AML-193 (cell line): ENCODE measurements at regions not wholly inside any gene's neighbourhood (a gene's known extent, or its start where the extent isn't known, plus 50 kb on each side); places are given as distances from the start of the nearest gene placed in this dataset.
"Not testable (repeated sequence)": the region's sequence is repeated elsewhere in the genome, so short reads cannot be mapped to it uniquely, and the experiment has no call there.

ENCODE experiments used
- DNase-seq, 2 experiments: peaks; one replicate each; lab custom pipeline; 2025; lab: John Stamatoyannopoulos, UW

GRCh38 chr13:33340631-33341030 lies 55.1 kb upstream of the STARD13 start:
- DNase-seq: peak; percentile 86 to 89

DNA sequence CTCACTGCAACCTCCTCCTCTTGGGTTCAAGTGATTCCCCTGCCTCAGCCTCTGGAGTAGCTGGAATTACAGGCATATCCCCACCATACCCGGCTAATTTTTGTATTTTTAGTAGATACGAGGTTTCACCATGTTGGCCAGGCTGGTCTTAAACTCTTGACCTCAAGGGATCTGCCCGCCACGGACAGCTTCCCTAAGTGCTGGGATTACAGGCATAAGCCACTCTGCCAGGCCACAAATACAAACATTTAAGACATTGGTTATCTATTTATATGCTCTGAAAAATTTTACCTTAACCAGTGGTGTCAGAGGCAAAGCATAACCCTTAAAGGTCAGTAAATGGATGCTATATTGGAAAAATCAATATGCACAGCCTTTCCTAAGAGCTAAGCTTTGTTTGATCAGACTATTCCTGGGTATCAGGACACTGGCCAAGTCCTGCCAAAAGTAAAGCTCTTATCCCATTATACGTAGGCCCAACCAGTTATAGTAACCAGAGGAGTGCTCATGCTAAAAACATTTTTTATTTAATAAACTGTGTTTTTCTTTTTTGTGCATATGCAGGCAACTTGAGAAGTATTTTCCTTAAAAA lies 56.4 kb upstream of the STARD13 start:
- DNase-seq: no peak

DNA sequence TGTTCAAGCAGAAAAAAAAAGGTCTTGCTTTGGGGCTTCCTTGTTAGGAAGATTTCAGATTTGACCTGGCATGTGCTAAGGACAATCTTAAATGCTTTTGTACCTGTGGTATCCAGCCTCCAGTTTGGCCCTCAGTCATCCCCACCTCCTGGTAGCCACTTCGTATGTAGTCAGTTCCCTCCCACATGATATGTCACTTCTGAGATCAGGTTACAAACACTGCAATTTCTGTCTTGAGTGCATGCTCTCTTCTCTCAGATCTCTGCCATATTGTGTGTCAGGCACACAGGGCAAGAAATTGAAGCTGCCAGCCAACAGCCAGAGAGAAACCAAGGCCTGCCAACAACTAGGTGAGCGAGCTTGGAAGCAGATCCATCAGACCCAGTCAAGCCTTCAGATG lies 60.3 kb upstream of the STARD13 start:
- no peak for DNase-seq

DNA sequence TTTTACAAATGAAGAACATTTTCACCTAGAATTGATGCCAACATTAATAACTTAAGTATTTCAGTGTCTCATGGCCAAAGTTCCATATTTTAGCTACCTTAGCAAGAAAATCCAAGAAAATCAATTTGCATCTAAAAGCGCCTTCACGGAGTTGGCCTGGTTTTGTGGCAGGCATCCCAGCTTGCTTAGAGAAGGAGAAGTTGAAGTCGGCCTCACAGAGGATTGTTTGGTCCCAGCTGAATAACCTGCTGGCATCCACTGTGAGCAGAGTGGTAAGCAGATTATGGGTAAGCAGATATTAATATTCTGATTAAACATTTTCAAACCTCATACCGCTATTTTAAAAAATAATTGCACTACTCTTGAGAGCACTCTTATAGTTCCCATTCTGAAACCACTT lies 62.3 kb upstream of the STARD13 start:
- no peak for DNase-seq

DNA sequence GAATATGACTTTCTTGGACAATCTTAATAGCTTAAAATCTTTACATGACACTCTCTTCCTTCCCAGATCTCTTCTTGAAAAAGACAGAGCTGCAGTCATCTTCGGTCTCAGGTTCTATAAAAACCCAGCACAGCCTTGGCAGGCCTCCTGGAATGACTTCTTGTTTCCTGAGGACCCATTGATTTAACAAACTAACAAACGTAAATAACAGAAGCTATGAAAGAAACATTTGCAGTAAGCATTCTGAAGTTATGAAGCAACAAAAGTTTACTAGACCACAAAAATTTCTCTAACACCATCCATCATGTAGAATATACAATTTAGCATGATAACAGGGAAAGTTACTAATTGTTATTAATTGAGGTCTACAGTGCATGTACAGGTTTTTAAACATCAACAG lies 62.8 kb upstream of the STARD13 start:
- DNase-seq: no peak

GRCh38 chr13:33349288-33349985 lies 63.9 kb upstream of the STARD13 start:
- DNase-seq: no peak

DNA sequence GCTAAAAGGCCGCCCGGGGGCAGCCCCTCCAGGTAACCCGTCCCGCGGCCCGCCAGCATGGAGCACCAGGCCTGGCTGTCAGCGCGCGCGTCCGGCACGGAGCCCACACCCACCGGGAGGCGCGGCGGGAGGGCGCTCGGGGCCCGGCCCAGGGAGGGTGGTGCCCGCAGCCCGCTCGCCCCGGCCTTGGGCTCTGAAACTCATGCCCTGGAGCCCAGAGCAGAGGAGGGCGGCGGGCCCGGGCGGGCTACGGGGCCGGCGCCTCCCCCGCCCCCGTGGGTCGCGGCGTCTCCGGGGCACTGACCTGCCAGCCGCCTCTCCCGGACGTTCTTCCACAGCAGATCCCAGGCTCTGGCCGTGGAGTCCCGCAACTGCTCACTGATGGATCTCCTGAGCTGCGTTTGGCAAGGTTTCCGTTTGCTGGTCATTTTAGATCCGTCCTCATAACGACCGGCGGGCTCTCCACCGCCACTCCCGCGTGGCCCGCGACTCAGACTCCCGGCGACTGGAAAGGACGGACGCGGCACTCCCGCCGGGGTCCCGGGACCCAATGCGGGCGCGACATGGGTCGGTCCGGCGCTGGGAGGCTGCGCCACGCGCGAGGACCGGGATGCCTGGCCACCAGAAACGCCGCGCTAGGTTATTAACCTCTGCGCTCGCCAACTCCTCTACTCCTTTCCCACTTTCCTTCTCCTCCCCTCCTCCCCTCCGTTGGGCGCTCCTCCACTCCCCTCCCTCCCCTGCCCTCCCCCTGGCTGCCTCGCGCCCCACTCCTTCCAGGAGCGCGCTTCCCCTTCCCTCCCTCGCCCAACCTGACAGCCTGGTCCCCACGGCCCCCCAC lies 64.7 kb upstream of the STARD13 start:
- no peak for DNase-seq

GRCh38 chr13:33351319-33351718 lies 65.8 kb upstream of the STARD13 start:
- no peak for DNase-seq

GRCh38 chr13:33352041-33352440 lies 66.5 kb upstream of the STARD13 start:
- DNase-seq: no peak

DNA sequence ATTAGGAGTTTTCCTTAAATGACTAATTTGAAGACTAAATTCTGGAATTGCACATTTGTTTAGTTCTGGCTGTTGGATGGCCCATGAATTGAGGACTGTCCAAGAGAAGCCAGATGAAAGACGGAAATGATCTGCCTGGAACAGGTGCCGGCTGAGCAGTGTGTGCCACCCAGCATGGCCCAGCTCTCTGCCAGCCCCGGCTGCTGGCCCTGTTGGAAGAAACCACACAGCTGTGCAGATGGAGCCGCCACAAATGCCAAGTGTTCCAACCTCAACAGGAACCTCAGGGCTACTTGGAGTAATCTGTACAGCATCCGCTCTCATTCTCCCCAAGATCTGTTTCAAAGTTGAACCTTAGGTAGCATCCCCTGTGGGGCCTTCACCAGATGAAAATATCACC lies 67.0 kb upstream of the STARD13 start:
- DNase-seq: no peak

GRCh38 chr13:33353210-33353609 lies 67.7 kb upstream of the STARD13 start:
- peak; percentile 88 to 93 for DNase-seq

DNA sequence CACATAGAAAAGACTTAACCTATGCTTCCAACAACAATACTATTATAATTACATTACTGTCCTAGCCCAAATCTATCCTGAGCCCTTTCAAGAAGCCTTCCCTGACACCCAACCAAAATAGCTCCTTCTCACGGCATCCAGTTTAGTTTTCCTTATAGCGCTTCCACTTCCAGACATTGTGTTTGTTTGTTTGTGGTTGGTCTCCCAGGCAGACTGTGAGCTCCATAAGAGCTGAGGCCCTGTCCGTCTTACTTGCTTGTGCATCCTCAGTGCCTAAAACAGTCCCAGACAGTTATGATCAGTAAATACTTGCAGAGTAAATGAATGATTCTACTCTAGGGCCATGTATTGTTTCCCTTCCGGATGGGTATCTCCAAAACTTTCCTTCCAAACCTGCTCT lies 68.1 kb upstream of the STARD13 start:
- DNase-seq: no peak

GRCh38 chr13:33355201-33355895 lies 69.8 kb upstream of the STARD13 start:
- peak; percentile 76 to 79 for DNase-seq

DNA sequence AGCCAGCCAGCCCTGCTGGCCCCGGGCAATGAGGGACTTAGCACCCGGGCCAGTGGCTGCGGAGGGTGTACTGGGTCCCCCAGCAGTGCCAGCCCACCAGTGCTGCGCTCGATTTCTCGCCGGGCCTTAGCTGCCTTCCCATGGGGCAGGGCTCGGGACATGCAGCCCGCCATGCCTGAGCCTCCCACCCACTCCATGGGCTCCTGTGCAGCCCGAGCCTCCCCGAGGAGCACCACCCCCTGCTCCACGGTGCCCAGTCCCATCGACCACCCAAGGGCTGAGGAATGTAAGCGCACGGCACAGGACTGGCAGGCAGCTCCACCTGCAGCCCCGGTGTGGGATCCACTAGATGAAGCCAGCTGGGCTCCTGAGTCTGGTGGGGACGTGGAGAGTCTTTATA lies 72.5 kb upstream of the STARD13 start:
- DNase-seq: not testable (repeated sequence)

- peak; percentile 92 to 93 for DNase-seq
Observed at GRCh38 chr13:33362986-33363727, 77.6 kb upstream of the STARD13 start.

GRCh38 chr13:33364192-33364591 lies 78.6 kb upstream of the STARD13 start:
- no peak for DNase-seq

- DNase-seq: no peak
Observed at GRCh38 chr13:33366469-33367062, 81.0 kb upstream of the STARD13 start.

DNA sequence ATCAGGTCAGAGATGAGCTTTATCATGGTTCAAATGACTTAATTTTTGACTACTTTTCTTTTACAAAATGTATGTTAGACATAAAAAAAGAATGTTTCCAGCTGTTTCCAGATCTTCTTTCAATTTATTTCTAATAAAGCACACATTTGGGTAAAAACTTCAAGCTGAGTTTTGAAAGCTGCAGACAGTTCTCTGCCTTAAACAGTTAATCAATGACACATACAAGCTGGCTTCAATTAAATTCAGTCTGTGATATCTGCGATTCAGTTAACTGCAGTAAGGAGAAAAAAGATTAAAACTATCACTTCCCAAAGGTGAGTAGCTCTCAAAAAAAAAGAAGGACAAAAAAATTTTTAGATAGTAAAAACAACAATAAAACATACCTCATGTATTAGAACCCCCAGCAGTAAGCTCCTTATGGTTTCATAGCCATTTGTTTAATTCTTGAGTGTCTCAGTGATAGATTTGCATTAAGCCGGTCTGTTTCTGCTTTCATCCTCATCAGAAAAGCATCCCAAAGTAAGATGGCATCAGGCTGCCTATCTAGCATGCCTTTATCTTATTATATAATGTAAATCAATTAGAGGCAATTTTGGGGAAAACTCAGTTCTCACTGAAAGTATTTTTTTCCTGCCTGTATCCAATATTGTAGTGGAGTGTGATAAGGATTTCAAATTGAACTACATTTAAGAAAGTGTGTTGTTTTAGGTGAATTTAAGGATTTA lies 81.8 kb upstream of the STARD13 start:
- no peak for DNase-seq

DNA sequence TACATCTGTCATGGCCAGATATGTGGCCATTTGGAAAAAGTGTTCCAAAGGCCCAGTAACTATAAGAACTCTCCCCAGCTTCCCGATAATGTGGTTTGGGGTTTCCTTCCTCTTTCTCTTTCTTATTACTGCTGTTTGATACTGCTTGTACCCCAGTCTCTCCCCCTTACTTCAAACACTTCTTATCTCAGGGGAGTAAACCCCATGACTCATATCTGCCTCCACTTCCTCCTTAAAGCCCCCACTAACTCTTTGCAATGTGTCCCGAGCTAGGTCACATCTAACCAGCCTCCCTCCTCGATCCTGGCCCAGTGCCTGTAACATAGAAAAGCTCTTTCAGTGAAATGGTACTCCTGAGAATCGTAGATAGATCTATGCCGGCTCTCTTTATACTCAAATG lies 82.4 kb upstream of the STARD13 start:
- peak; percentile 59 to 63 for DNase-seq

DNA sequence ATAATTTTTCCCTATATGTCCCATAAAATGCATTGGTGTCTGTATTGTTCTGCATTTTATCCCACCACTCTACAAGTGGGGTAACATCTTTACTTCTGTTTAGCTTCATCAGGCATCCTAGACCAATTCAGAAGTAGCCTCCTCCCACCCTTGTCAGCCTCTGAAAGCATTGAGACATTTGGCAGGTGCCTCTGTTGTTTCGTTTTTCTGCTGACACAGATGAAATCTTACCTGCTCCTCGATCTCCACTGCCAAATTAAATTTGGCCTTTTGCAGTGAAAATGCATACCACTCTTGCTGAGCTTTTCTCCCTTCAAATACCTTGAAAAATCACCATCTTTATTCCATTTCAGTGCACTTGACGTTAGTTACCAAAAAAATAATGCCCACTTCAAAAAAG lies 83.5 kb upstream of the STARD13 start:
- DNase-seq: no peak
